SK-N-SH (cell line): ENCODE measurements at regions not wholly inside any gene's neighbourhood (a gene's known extent, or its start where the extent isn't known, plus 50 kb on each side); places are given as distances from the start of the nearest gene placed in this dataset.
A peak's percentile ranks its signal among the peaks of the same experiment; 100 is the strongest.

Experiments
- CTCF ChIA-PET: fragments of 300-600, 350-600 bp; formaldehyde crosslinking; extraction: SDS; loops from one replicate; lab custom pipeline; 2021; lab: Yijun Ruan, JAX
- POLR2A ChIA-PET: fragments of 350-600 bp; sonication (Branson Sonifier 250); formaldehyde crosslinking; extraction: SDS; loops from one replicate; lab custom pipeline; 2020; ENCODE audit warnings: antibody characterized with exemption, inconsistent platforms; lab: Yijun Ruan, JAX
- DNase-seq: peaks from one replicate; pipeline ENCODE4 v3.0.0; 2012
- H2AFZ ChIP-seq: fragments of 200-600 bp; sonication (generic); 2 replicates; pipeline ENCODE4 v1.8.1; 2016; ENCODE audit warnings: antibody characterized with exemption, mild to moderate bottlenecking, low read depth
- H3F3A ChIP-seq: fragments of 200-600 bp; sonication (generic); replicated peaks from 2 replicates; pipeline ENCODE3; 2016; ENCODE audit warnings: antibody characterized with exemption, mild to moderate bottlenecking; ENCODE audit not compliant: insufficient read depth
- H3K27ac ChIP-seq, 2 experiments: fragments of 200-500 bp in 1 of 2; fragments of 200-600 bp in 1 of 2; sonication (Bioruptor generic) in 1 of 2; sonication (generic), shearing (Covaris generic) in 1 of 2; 2 replicates each; pipeline versions ENCODE4 v1.5.1 to v1.6.1; 2014 to 2016; ENCODE audit warnings: low read depth in 2 of 2, inconsistent platforms in 1 of 2, low read length in 1 of 2, mild to moderate bottlenecking in 1 of 2, mixed read lengths in 1 of 2
- H3K27me3 ChIP-seq: fragments of 200-600 bp; sonication (generic), shearing (Covaris generic); 2 replicates; pipeline ENCODE4 v1.6.1; 2016; ENCODE audit warnings: mixed run types; ENCODE audit not compliant: insufficient read depth
- H3K36me3 ChIP-seq, 2 experiments: fragments of 200-500 bp in 1 of 2; fragments of 200-600 bp in 1 of 2; sonication (Bioruptor generic) in 1 of 2; sonication (generic) in 1 of 2; replicated peaks in 1 of 2; 2 replicates each; pipeline versions ENCODE3 to v1.5.1; 2014 to 2016; ENCODE audit warnings: low read length in 1 of 2, mild to moderate bottlenecking in 1 of 2; ENCODE audit not compliant: insufficient read depth in 2 of 2, control insufficient read depth in 1 of 2
- H3K4me1 ChIP-seq, 2 experiments: fragments of 200-500 bp in 1 of 2; fragments of 200-600 bp in 1 of 2; sonication (Bioruptor generic) in 1 of 2; sonication (generic), shearing (Covaris generic) in 1 of 2; 2 replicates each; pipeline versions ENCODE4 v1.5.1 to v1.6.1; 2014 to 2016; ENCODE audit warnings: low read depth in 1 of 2, low read length in 1 of 2, mixed run types in 1 of 2; ENCODE audit not compliant: insufficient read depth in 2 of 2, control insufficient read depth in 1 of 2
- H3K4me2 ChIP-seq: fragments of 200-600 bp; sonication (generic), shearing (Covaris generic); 2 replicates; pipeline ENCODE4 v1.6.1; 2017; ENCODE audit warnings: mixed run types
- H3K4me3 ChIP-seq, 2 experiments: fragments of 200-500 bp in 1 of 2; fragments of 200-600 bp in 1 of 2; sonication (Bioruptor generic) in 1 of 2; sonication (generic), shearing (Covaris generic) in 1 of 2; 2 replicates each; pipeline versions ENCODE4 v1.5.1 to v1.8.1; 2014 to 2016; ENCODE audit warnings: low read depth in 2 of 2, inconsistent platforms in 1 of 2, low read length in 1 of 2, mild to moderate bottlenecking in 1 of 2, mixed read lengths in 1 of 2, moderate library complexity in 1 of 2
- H3K79me2 ChIP-seq: fragments of 200-600 bp; sonication (generic); 2 replicates; pipeline ENCODE4 v1.8.1; 2017; ENCODE audit warnings: mild to moderate bottlenecking; ENCODE audit not compliant: insufficient read depth
- H3K9ac ChIP-seq: fragments of 200-600 bp; sonication (generic); 2 replicates; pipeline ENCODE4 v1.6.1; 2017; ENCODE audit warnings: mixed run types
- H3K9me2 ChIP-seq: fragments of 200-600 bp; sonication (generic); 2 replicates; pipeline ENCODE4 v1.6.1; 2017; ENCODE audit warnings: mixed run types
- H3K9me3 ChIP-seq: fragments of 200-600 bp; sonication (generic); 2 replicates; pipeline ENCODE4 v1.6.1; 2017; ENCODE audit warnings: mixed run types, mild to moderate bottlenecking, moderate library complexity
- H4K20me1 ChIP-seq: fragments of 200-600 bp; sonication (generic); 2 replicates; pipeline ENCODE4 v1.6.1; 2017; ENCODE audit warnings: mild to moderate bottlenecking, mixed run types; ENCODE audit not compliant: insufficient read depth
- EZH2phosphoT487 ChIP-seq: fragments of 200-600 bp; sonication (generic); IDR thresholded peaks from 2 replicates; pipeline ENCODE4 v1.6.1; 2017; ENCODE audit warnings: low read depth, mixed run types, mild to moderate bottlenecking, antibody characterized with exemption, moderate library complexity, borderline replicate concordance
- FOXJ3 ChIP-seq: sonication (generic); formaldehyde crosslinking; IDR thresholded peaks from 2 replicates; pipeline ENCODE4 v1.5.1; 2020; ENCODE audit warnings: mild to moderate bottlenecking, missing genetic modification reagents
- FOXM1 ChIP-seq: IDR thresholded peaks from 2 replicates; pipeline ENCODE4 v1.4.0; 2012; ENCODE audit warnings: low read depth, mild to moderate bottlenecking
- GABPA ChIP-seq: IDR thresholded peaks from 2 replicates; pipeline ENCODE4 v1.4.0; 2012; ENCODE audit warnings: low read depth, mild to moderate bottlenecking
- GATA2 ChIP-seq: sonication (generic); formaldehyde crosslinking; IDR thresholded peaks from 2 replicates; pipeline ENCODE4 v1.5.0; 2020; ENCODE audit warnings: mild to moderate bottlenecking, missing genetic modification reagents
- MAX ChIP-seq: IDR thresholded peaks from 2 replicates; pipeline ENCODE4 v1.4.0; 2012; ENCODE audit warnings: low read depth
- MEF2A ChIP-seq: IDR thresholded peaks from 2 replicates; pipeline ENCODE4 v1.4.0; 2012; ENCODE audit warnings: low read depth, borderline replicate concordance
- NFIC ChIP-seq: IDR thresholded peaks from 2 replicates; pipeline ENCODE4 v1.4.0; 2012; ENCODE audit warnings: borderline replicate concordance
- NRF1 ChIP-seq: IDR thresholded peaks from 2 replicates; pipeline ENCODE4 v1.6.1; 2012; ENCODE audit warnings: low read depth, mild to moderate bottlenecking, low read length
- POLR2AphosphoS5 ChIP-seq: IDR thresholded peaks from 2 replicates; pipeline ENCODE4 v1.6.1; 2012; ENCODE audit warnings: low read depth, low read length
- RAD21 ChIP-seq: IDR thresholded peaks from 2 replicates; pipeline ENCODE4 v1.6.1; 2012; ENCODE audit warnings: mild to moderate bottlenecking, low read length
- REST ChIP-seq: IDR thresholded peaks from 2 replicates; pipeline ENCODE4 v1.6.1; 2012; ENCODE audit warnings: mild to moderate bottlenecking, low read depth, low read length, moderate library complexity
- RXRA ChIP-seq: IDR thresholded peaks from 2 replicates; pipeline ENCODE4 v1.4.0; 2012; ENCODE audit warnings: low read depth, mild to moderate bottlenecking, borderline replicate concordance
- TCF12 ChIP-seq: IDR thresholded peaks from 2 replicates; pipeline ENCODE4 v1.4.0; 2012
- TEAD4 ChIP-seq: IDR thresholded peaks from 2 replicates; pipeline ENCODE4 v1.4.0; 2012; ENCODE audit warnings: mild to moderate bottlenecking, borderline replicate concordance; ENCODE audit not compliant: insufficient read depth
- USF1 ChIP-seq: IDR thresholded peaks from 2 replicates; pipeline ENCODE4 v1.4.0; 2012; ENCODE audit warnings: low read depth, borderline replicate concordance
- WGBS: methylation state at CpG from one replicate; pipeline ENCODE4 v1.1.6; 2017; ENCODE audit warnings: low lambda C conversion rate; 5-methylcytosine and 5-hydroxymethylcytosine counted together
- TF ChIP-seq, protein P1 (sequence below): IDR thresholded peaks from 2 replicates; pipeline ENCODE4; 2012
- TF ChIP-seq, protein P2 (sequence below): fragments of 150-350 bp; IDR thresholded peaks from 2 replicates; pipeline ENCODE4 v1.6.1; 2017; ENCODE audit warnings: antibody characterized with exemption, low read length, low read depth, borderline replicate concordance

GRCh38 chr6:111984516-111985201 lies 69.2 kb upstream of the CCN6 start:
- DNase-seq = no peak
- H3K79me2 ChIP-seq = no peaks in the 10 kb centered on the region
- 89% methylated on average over 5 of the region's 5 CpGs for WGBS
- H3K27ac ChIP-seq = peak overlapping the region in 1 of 2 experiments; percentile 90; a peak in 2 of 4 replicates
- H3K9me2 ChIP-seq = no peaks in the 10 kb centered on the region
- ChIA-PET POLR2A (interaction anchor here (0.7 kb wide), 1 partner anchor 111 kb away, joined by 3 read pairs; the partner anchor contains the start of gene FYN), CTCF (interaction anchor here (1.0 to 1.3 kb wide), 4 partner anchors 8 to 274 kb away, joined by 3 to 5 read pairs (median 4); no protein-coding TSS in a partner anchor)
- H2AFZ ChIP-seq = peak overlapping the region; percentile 86
- no peaks in the 10 kb centered on the region for H3K36me3 ChIP-seq
- H3K27me3 ChIP-seq = no peaks in the 10 kb centered on the region
- no peaks in the 10 kb centered on the region for H3K9me3 ChIP-seq
- no peak overlapping the region for H3K4me2 ChIP-seq
- peaks cover 0 to 11% of the 10 kb centered on the region in 2 experiments; a peak in 1 of 4 replicates for H3K4me1 ChIP-seq
- H3K9ac ChIP-seq = peak overlapping the region; percentile 39; the same call in 1 of the 2 replicates
- no peak for TF ChIP-seq EZH2phosphoT487
- TF ChIP-seq POLR2AphosphoS5 = no peak
- TF ChIP-seq NFIC = no peak
- TF ChIP-seq RXRA = no peak
- TF ChIP-seq, protein P1, sequence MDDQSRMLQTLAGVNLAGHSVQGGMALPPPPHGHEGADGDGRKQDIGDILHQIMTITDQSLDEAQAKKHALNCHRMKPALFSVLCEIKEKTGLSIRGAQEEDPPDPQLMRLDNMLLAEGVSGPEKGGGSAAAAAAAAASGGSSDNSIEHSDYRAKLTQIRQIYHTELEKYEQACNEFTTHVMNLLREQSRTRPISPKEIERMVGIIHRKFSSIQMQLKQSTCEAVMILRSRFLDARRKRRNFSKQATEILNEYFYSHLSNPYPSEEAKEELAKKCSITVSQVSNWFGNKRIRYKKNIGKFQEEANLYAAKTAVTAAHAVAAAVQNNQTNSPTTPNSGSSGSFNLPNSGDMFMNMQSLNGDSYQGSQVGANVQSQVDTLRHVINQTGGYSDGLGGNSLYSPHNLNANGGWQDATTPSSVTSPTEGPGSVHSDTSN = no peak
- TF ChIP-seq MEF2A = no peak
- TF ChIP-seq RAD21 = no peak
- no peak for TF ChIP-seq TEAD4
- TF ChIP-seq GABPA = no peak
- TF ChIP-seq MAX = no peak
- TF ChIP-seq REST = no peak
- no peak for TF ChIP-seq FOXM1
- TF ChIP-seq GATA2 (CRISPR knock-in tag) = no peak
- TF ChIP-seq USF1 = no peak
- TF ChIP-seq, protein P2, sequence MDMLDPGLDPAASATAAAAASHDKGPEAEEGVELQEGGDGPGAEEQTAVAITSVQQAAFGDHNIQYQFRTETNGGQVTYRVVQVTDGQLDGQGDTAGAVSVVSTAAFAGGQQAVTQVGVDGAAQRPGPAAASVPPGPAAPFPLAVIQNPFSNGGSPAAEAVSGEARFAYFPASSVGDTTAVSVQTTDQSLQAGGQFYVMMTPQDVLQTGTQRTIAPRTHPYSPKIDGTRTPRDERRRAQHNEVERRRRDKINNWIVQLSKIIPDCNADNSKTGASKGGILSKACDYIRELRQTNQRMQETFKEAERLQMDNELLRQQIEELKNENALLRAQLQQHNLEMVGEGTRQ = no peak
- TF ChIP-seq TCF12 = no peak
- TF ChIP-seq FOXJ3 (CRISPR knock-in tag) = no peak
- TF ChIP-seq NRF1 = no peak
- no peaks in the 10 kb centered on the region for H4K20me1 ChIP-seq
- H3K4me3 ChIP-seq = no peak overlapping the region
- H3F3A ChIP-seq = peaks cover 12% of the 10 kb centered on the region
